Dermis blood vessel endothelial cell (primary cell): ENCODE measurements at regions not wholly inside any gene's neighbourhood (a gene's known extent, or its start where the extent isn't known, plus 50 kb on each side); places are given as distances from the start of the nearest gene placed in this dataset.
"Not testable (repeated sequence)": the region's sequence is repeated elsewhere in the genome, so short reads cannot be mapped to it uniquely, and the experiment has no call there.

Experiments
- DNase-seq: peaks from one replicate; pipeline ENCODE4 v3.0.0; 2010

- no peak for DNase-seq
Measured at GRCh38 chr5:100641833-100642232, 106.7 kb downstream of the FAM174A start.

GRCh38 chr5:100643473-100643872 is 108.3 kb downstream of the FAM174A start:
- DNase-seq: peak; percentile 43

GRCh38 chr5:100644185-100644584 is 109.0 kb downstream of the FAM174A start:
- DNase-seq: no peak

GRCh38 chr5:100644776-100645175 is 109.6 kb downstream of the FAM174A start:
- DNase-seq: no peak

GRCh38 chr5:100646011-100646410 is 110.8 kb downstream of the FAM174A start:
- DNase-seq: no peak

- no peak for DNase-seq
Measured at GRCh38 chr5:100646691-100647090, 111.5 kb downstream of the FAM174A start.

- DNase-seq: peak; percentile 25
Measured at GRCh38 chr5:100647461-100648230, 112.5 kb downstream of the FAM174A start.

GRCh38 chr5:100654895-100655294 is 119.7 kb downstream of the FAM174A start:
- DNase-seq: no peak

- DNase-seq: not testable (repeated sequence)
Measured at GRCh38 chr5:100656771-100657170, 121.6 kb downstream of the FAM174A start.

GRCh38 chr5:100659080-100659795 is 124.1 kb downstream of the FAM174A start:
- DNase-seq: no peak

- no peak for DNase-seq
Measured at GRCh38 chr5:100664140-100664539, 129.0 kb downstream of the FAM174A start.

- peak; percentile 15 for DNase-seq
Measured at GRCh38 chr5:100667161-100667630, 132.0 kb downstream of the FAM174A start.

GRCh38 chr5:100668511-100668910 is 133.3 kb downstream of the FAM174A start:
- DNase-seq: peak; percentile 2

GRCh38 chr5:100676817-100677631 is 141.8 kb downstream of the FAM174A start:
- DNase-seq: no peak

GRCh38 chr5:100682625-100683024 is 147.5 kb downstream of the FAM174A start:
- no peak for DNase-seq

- DNase-seq: no peak
Measured at GRCh38 chr5:100683881-100684280, 148.7 kb downstream of the FAM174A start.

GRCh38 chr5:100685122-100685521 is 149.9 kb downstream of the FAM174A start:
- DNase-seq: not testable (repeated sequence)

- DNase-seq: not testable (repeated sequence)
Measured at GRCh38 chr5:100688834-100689233, 153.7 kb downstream of the FAM174A start.

GRCh38 chr5:100690036-100690560 is 154.9 kb downstream of the FAM174A start:
- no peak for DNase-seq

- DNase-seq: no peak
Measured at GRCh38 chr5:100691085-100691484, 155.9 kb downstream of the FAM174A start.

- no peak for DNase-seq
Measured at GRCh38 chr5:100691548-100691947, 156.4 kb downstream of the FAM174A start.

GRCh38 chr5:100693481-100693880 is 158.3 kb downstream of the FAM174A start:
- no peak for DNase-seq

GRCh38 chr5:100694100-100694499 is 158.9 kb downstream of the FAM174A start:
- no peak for DNase-seq
